Tibial artery (tissue), 4 donors: ENCODE measurements at regions not wholly inside any gene's neighbourhood (a gene's known extent, or its start where the extent isn't known, plus 50 kb on each side); places are given as distances from the start of the nearest gene placed in this dataset.

Experiments
- DNase-seq, 2 donors: peaks; one replicate each; pipeline ENCODE4 v3.0.0-alpha.2; 2019
- H3K27ac ChIP-seq, 2 donors: fragments of 200-600 bp; sonication (generic) in 1 of 2; 1 replicate in 1 of 2; 2 replicates in 1 of 2; pipeline ENCODE4 v1.5.1; 2018 to 2019; ENCODE audit warnings: mild to moderate bottlenecking in 1 of 2
- H3K27me3 ChIP-seq, 2 donors: fragments of 200-600 bp; sonication (generic) in 1 of 2; one replicate each; pipeline versions ENCODE4 v1.5.1 to v1.6.0; 2016 to 2019
- H3K36me3 ChIP-seq, 3 donors: fragments of 200-600 bp; sonication (generic) in 2 of 3; one replicate each; pipeline ENCODE4 v1.5.1; 2016 to 2019; ENCODE audit warnings: mild to moderate bottlenecking in 2 of 3
- H3K4me1 ChIP-seq, 4 donors: fragments of 200-600 bp; sonication (generic) in 2 of 4; 1 replicate in 3 of 4; 2 replicates in 1 of 4; pipeline ENCODE4 v1.5.1; 2016 to 2019
- H3K4me3 ChIP-seq, 2 donors: fragments of 200-600 bp; sonication (generic) in 1 of 2; 1 replicate in 1 of 2; 2 replicates in 1 of 2; pipeline ENCODE4 v1.5.1; 2018 to 2019; ENCODE audit warnings: mild to moderate bottlenecking in 2 of 2
- H3K9me3 ChIP-seq, 3 donors: fragments of 200-600 bp; sonication (generic) in 1 of 3; one replicate each; pipeline ENCODE4 v1.5.1; 2016 to 2019
- intact Hi-C: fragments of 100-400 bp; cut with DNase I; formaldehyde crosslinking; loops from one replicate; pipeline ENCODE4 v1.15.0; 2023; ENCODE audit warnings: low total_unique reads
- TF ChIP-seq, protein P1 (sequence below), 2 experiments: fragments of 200-600 bp in 1 of 2; fragments of 450-650 bp in 1 of 2; IDR thresholded peaks; one replicate each; pipeline ENCODE4 v1.5.1; 2017 to 2019; ENCODE audit warnings: antibody characterized with exemption in 2 of 2, mild to moderate bottlenecking in 1 of 2, moderate library complexity in 1 of 2

DNA sequence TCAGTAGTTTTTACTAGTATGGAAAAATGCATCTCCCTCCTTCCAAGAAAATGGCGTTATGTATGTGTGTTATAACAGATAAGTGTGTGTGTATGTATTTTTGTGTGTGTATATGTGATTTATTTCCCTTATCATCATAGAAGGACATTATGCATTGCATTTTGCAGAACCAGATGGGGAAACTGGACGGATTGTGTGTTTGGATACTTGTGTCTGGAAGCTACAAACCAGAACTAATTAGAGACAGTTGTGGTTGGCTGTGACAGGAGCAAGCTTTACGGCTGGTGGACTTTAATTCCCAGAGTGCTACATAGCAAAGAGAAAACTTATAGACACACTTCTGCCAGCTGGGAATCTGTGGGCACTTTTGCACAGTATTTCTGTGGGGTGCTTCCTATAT is 162.5 kb downstream of the RWDD3 start:
- TF ChIP-seq, protein P1, sequence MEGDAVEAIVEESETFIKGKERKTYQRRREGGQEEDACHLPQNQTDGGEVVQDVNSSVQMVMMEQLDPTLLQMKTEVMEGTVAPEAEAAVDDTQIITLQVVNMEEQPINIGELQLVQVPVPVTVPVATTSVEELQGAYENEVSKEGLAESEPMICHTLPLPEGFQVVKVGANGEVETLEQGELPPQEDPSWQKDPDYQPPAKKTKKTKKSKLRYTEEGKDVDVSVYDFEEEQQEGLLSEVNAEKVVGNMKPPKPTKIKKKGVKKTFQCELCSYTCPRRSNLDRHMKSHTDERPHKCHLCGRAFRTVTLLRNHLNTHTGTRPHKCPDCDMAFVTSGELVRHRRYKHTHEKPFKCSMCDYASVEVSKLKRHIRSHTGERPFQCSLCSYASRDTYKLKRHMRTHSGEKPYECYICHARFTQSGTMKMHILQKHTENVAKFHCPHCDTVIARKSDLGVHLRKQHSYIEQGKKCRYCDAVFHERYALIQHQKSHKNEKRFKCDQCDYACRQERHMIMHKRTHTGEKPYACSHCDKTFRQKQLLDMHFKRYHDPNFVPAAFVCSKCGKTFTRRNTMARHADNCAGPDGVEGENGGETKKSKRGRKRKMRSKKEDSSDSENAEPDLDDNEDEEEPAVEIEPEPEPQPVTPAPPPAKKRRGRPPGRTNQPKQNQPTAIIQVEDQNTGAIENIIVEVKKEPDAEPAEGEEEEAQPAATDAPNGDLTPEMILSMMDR (IDR thresholded peaks at IDR 0.05), result no peak
- Histone ChIP-seq H3K4me3 (no peak overlapping the region), H3K36me3 (no peaks in the 10 kb centered on the region), H3K4me1 (no peaks in the 10 kb centered on the region), H3K27ac (no peak overlapping the region), H3K9me3 (no peaks in the 10 kb centered on the region), H3K27me3 (no peaks in the 10 kb centered on the region)
- intact Hi-C loops, result no loop called here
- no peak for DNase-seq

DNA sequence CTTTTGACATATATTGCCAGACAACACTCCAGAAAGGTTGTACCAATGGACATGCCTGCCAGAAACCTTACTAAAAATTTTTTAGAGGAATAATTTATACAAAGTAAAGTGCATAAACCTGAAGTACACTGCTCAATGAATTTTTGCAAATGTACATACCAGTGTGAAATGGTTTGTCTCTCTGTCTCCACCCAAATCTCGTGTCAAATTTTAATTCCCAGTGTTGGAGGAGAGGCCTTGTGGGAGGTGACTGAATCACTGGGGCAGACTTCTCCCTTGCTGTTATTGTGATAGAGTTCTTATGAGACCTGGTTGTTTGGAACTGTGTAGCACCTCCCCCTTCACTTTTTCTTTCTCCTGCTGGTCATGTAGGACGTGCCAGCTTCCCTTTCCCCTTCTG is 168.8 kb downstream of the RWDD3 start:
- no peak overlapping the region for H3K4me3 ChIP-seq
- H3K4me1 ChIP-seq, result peaks cover 0 to 5% (median 0%) of the 10 kb centered on the region in 4 donors
- intact Hi-C loops, result no loop called here
- no peak for DNase-seq
- H3K36me3 ChIP-seq, result no peaks in the 10 kb centered on the region
- no peak overlapping the region for H3K27ac ChIP-seq
- TF ChIP-seq, protein P1 (IDR thresholded peaks at IDR 0.05), result no peak
- peaks cover 0 to 11% (median 4%) of the 10 kb centered on the region in 3 donors for H3K9me3 ChIP-seq
- no peaks in the 10 kb centered on the region for H3K27me3 ChIP-seq

DNA sequence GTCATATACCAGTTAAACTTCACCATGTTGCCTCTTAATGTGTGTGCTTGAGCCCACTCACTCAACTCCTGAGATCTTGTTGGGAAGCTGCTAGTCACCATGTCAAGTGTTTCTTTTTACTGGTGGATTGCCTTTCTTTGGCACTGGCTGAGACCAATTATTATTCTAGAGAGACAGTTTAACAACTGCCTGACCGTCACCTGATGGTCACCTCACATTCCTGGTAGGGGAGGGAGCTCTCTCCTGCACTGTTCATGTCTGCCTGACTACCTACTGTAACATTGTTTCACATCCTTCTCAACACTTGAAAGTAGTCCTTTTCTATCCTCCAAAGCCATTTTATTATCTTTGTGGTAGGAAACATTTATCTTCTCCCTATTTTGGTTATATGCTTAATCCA is 172.3 kb downstream of the RWDD3 start:
- DNase-seq, result no peak
- no peaks in the 10 kb centered on the region for H3K36me3 ChIP-seq
- no peak overlapping the region for H3K27ac ChIP-seq
- H3K9me3 ChIP-seq, result peaks cover 0 to 11% (median 4%) of the 10 kb centered on the region in 3 donors
- intact Hi-C loops, result no loop called here
- H3K4me1 ChIP-seq, result peaks cover 0 to 5% (median 0%) of the 10 kb centered on the region in 4 donors
- no peaks in the 10 kb centered on the region for H3K27me3 ChIP-seq
- TF ChIP-seq, protein P1 (IDR thresholded peaks at IDR 0.05), result no peak
- H3K4me3 ChIP-seq, result no peak overlapping the region

DNA sequence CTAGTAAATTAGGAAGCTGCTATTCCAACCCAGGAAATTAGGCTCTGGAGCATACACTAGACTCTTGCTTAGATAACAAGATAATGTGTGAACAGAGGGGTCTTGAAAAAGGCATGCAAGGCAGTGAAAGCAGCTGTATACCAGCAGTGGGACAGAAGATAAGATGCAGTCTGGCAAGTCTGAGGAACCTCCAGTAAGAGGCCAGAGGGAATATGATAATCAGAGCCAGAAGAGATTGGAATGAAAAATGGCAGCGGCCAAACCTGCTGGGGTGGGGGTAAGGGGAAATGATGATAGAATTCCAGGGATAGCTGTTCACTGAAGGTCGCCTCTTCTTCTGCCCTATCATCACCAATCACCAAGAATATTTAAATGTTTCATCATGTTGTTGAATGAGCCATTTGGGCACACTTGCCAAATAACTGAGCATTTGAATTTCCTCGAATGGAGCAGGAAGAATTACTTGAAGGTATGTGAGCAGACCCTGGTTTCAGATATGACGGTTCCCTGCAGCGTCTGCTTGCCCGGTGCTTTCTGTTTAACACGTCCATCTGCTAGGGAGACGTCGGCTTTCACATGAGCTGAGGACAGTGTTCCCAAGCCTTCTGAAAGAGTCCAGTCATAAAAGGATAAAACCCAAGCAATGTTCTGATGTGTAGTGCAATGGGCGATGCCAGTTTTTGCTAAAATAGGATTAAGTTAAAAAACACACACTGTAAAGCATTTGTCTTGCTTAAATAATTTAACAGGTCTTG is 173.3 kb downstream of the RWDD3 start:
- no peaks in the 10 kb centered on the region for H3K36me3 ChIP-seq
- H3K9me3 ChIP-seq, result peaks cover 0 to 11% (median 4%) of the 10 kb centered on the region in 3 donors
- H3K4me1 ChIP-seq, result peaks cover 0 to 5% (median 0%) of the 10 kb centered on the region in 4 donors
- no peak for DNase-seq
- no peak overlapping the region for H3K27ac ChIP-seq
- H3K27me3 ChIP-seq, result no peaks in the 10 kb centered on the region
- H3K4me3 ChIP-seq, result no peak overlapping the region
- intact Hi-C loops, result no loop called here
- TF ChIP-seq, protein P1 (IDR thresholded peaks at IDR 0.05), result no peak

DNA sequence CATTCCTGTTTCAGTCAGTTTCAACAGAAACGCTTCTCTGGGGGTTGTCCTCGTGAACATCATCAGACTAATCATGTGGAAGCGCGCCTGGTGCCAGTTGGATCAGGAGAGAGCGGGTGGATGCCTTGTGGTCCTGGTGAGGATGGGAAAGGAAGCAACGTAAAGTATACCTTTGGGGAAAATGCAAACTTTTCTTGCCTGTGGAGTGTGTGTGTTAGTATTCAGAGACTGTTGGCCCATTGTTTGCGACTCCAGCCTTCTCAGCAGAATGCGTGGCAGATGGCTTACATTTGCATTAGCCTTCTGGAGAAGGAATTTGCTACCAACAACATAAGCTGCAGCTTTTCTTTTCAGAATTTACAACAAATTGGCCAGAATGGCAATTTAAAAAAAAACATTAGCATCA is 173.9 kb downstream of the RWDD3 start:
- Histone ChIP-seq H3K27me3 (no peaks in the 10 kb centered on the region), H3K4me3 (no peak overlapping the region), H3K27ac (no peak overlapping the region), H3K36me3 (no peaks in the 10 kb centered on the region), H3K4me1 (peaks cover 0 to 5% (median 0%) of the 10 kb centered on the region in 4 donors), H3K9me3 (peaks cover 0 to 11% (median 4%) of the 10 kb centered on the region in 3 donors)
- intact Hi-C loops, result no loop called here
- no peak for DNase-seq
- TF ChIP-seq, protein P1 (IDR thresholded peaks at IDR 0.05), result no peak
